GM19239 (cell line): ENCODE measurements at regions not wholly inside any gene's neighbourhood (a gene's known extent, or its start where the extent isn't known, plus 50 kb on each side); places are given as distances from the start of the nearest gene placed in this dataset.
"Not testable (repeated sequence)": the region's sequence is repeated elsewhere in the genome, so short reads cannot be mapped to it uniquely, and the experiment has no call there.

ENCODE experiments used
- DNase-seq: peaks from one replicate; pipeline ENCODE4 v3.0.0; 2011; ENCODE audit warnings: low spot score; ENCODE audit not compliant: insufficient read length
- FAIRE-seq: peaks from 2 replicates; lab custom pipeline; 2011; peaks lifted over from hg19 to GRCh38; lab: Jason Lieb, UNC

DNA sequence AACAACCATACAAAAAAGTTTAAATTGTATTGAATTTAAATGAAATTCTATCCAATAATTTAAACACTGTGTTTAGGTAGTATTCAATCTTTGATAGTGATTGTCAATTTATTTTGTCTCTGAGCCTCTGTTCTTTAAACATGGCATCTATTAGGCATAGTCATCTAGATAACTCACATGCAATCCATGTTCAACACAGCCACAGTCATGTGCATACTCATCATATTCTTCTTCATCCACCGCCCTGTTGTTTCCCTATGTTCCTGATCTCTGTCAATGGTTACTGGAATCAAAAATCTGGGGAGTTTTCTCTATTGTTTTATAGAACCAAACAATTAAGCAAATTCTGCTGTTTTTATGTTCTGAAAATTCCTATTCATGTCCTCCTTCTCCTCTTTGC, 521.1 kb upstream of the DAB2 start:
- DNase-seq: no peak
- FAIRE-seq: no peak

- DNase-seq: no peak
- no peak for FAIRE-seq
Observed at GRCh38 chr5:39943811-39944210, 519.0 kb upstream of the DAB2 start.

DNA sequence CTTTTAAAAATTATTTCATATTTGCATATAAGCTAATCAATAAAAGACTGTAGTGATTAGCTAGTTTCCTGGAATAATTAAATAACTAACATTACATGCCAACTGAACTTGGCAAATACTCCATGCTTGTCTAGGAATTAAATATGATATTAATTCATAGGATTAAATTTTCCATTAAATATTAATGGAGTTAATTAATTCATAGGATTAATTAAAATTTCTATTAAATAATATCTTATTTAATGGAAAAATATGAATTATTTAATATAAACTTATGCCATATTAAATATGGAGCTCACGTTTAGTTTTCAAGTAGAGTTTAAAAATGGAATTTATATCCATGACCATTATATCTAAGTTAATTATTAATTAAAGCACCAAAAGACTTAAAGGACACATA, 517.8 kb upstream of the DAB2 start:
- no peak for DNase-seq
- FAIRE-seq: no peak

DNA sequence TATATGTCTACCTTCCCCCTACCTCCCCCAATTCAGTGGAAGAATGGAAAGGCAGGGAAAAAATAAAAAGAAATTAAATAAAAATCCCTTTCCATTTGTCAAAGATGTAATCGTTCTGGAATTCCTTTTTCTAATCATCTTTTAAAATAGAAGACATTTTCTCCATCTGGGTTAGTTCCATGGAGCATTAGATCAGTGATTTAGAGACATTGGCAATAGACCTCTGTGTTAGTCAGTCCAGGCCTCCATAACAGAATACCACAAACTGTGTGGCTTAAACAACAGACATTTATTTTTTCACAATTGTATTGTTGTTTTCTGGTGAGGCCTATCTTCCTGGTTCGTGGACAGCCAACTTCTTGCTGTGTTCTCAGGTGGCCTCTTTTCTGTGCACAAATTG, 516.6 kb upstream of the DAB2 start:
- DNase-seq (no peak), FAIRE-seq (no peak)

DNA sequence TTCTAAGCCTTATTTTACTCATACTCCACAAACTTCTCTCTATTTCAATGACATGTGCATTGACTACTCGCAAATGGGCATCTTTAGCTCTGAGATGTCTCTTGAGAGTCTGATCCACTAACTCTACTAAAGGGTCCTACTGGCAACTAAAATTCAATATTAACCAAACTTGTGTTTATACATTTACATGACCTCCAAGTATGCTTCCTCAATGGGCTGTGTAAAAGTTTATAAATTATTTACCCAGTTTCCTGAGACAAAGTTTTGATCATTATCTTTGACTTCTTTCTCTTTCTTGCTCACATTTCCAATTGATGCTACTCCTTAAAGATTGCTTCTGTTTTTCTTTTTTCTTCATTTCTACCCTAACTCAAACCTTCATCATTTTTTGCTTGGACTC, 510.1 kb upstream of the DAB2 start:
- FAIRE-seq: no peak
- no peak for DNase-seq

DNA sequence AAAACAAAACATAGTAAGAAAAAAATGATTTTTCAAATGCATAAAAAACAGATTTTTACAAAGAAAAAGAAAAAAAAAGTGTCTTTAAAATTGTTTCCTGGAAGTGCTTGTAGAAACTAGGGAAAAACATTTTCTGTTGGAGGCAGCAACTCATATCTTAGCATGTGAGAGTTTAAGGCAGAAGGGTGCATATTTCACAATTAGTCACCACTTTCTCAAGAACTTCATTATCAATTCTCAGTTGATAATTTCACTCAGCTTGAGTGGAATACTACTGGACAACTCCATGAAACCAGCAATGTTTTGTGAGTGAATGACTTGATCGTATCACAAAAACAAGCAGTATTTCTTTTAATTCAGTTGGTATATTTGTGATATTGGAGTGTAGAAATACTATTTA, 508.3 kb upstream of the DAB2 start:
- no peak for DNase-seq
- FAIRE-seq: no peak

- DNase-seq (no peak), FAIRE-seq (no peak)
Observed at GRCh38 chr5:39928709-39929108, 503.9 kb upstream of the DAB2 start.

- no peak for FAIRE-seq
- DNase-seq: no peak
Observed at GRCh38 chr5:39919876-39920275, 495.1 kb upstream of the DAB2 start.

- no peak for FAIRE-seq
- no peak for DNase-seq
Observed at GRCh38 chr5:39912906-39913305, 488.1 kb upstream of the DAB2 start.

DNA sequence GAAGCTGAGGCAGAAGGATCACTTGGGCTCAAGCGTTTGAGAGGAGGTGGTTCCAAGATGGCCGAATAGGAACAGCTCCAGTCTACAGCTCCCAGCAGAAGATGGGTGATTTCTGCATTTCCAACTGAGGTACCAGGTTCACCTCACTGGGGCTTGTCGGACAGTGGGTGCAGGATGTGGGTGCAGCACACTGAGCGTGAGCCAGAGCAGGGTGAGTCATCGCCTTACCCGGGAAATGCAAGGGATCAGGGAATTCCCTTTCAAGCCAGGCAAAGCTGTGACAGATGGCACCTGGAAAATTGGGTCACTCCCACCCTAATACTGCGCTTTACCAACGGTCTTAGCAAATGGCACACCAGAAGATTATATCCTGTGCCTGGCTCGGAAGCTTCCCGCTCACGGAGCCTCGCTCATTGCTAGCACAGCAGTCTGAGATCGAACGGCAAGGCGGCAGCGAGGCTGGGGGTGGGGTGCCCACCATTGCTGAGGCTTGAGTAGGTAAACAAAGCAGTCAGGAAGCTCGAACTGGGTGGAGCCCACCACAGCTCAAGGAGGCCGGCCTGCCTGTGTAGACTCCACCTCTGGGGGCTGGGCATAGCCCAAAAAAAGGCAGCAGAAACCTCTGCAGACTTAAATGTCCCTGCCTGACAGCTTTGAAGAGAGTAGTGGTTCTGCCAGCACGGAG, 482.6 kb upstream of the DAB2 start:
- FAIRE-seq, DNase-seq: not testable (repeated sequence)

- DNase-seq (no peak), FAIRE-seq (no peak)
Observed at GRCh38 chr5:39906146-39906545, 481.4 kb upstream of the DAB2 start.

- FAIRE-seq (no peak), DNase-seq (no peak)
Observed at GRCh38 chr5:39905356-39905755, 480.6 kb upstream of the DAB2 start.

- DNase-seq (no peak), FAIRE-seq (no peak)
Observed at GRCh38 chr5:39902626-39903025, 477.8 kb upstream of the DAB2 start.

DNA sequence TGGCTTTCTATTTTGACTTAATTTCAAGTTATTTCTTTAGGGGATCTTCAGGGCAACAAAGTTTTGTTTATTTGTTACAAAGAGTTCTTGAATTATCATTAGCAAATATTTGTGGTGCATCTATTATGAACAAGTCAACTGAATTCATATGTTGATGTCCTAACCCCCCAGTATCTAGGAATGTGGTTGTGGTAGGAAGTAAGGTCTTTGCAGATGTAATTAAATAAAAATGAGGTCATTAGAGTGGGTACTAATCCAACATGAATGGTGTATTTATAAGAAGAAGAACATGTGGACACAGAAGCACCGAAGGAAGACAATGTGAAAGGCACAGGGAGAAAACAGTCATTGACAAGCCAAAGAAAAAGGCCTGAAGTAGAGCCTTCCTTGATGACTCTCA, 474.0 kb upstream of the DAB2 start:
- FAIRE-seq (no peak), DNase-seq (no peak)

- DNase-seq (no peak), FAIRE-seq (no peak)
Observed at GRCh38 chr5:39896706-39897105, 471.9 kb upstream of the DAB2 start.

GRCh38 chr5:39896104-39896503, 471.3 kb upstream of the DAB2 start:
- no peak for FAIRE-seq
- no peak for DNase-seq

DNA sequence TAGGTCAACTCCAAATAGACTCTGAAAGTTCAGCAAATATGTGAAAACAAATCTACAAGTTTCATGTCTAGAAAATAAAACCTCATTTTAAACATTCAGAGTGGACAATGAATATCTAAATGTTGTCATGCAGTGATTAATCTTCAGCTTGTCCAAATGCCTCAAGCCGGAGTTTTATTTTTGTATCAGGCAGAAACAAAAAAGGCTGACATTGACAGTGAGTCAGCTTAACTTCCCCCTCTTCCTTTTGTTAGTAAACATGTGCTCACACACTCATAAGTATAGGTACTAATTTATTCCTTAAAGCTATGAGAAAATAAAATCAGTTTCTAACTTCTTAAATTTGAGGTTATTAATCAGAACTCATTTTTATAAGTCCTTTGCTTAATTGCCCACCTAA, 467.9 kb upstream of the DAB2 start:
- FAIRE-seq: no peak
- DNase-seq: no peak

- FAIRE-seq: no peak
Observed at GRCh38 chr5:39891376-39891775, 466.6 kb upstream of the DAB2 start.

DNA sequence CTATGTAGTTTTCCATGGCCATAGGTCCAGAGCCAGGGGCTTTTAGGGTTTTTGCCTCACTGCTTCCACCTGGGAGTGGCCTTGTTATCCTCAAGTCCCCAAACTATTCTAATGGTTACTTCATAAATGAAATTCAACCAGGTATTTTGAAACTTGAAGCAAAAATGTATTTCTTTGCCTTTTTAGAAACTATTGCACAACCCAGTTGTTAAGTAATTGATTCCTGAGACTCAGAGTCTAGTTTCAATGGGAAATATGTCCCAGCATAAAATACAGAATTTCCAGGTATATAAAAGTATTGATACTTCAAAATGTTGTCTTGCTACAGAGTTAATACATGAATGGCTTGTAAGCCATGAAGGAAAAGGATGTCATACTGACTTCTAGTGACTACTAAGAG, 456.2 kb upstream of the DAB2 start:
- no peak for DNase-seq
- FAIRE-seq: no peak

More at GRCh38 chr5:39891376-39891775, 466.6 kb upstream of the DAB2 start:
- DNase-seq: no peak

- FAIRE-seq (no peak), DNase-seq (no peak)
Observed at GRCh38 chr5:39877479-39877878, 452.7 kb upstream of the DAB2 start.

GRCh38 chr5:39876146-39876545, 451.4 kb upstream of the DAB2 start:
- DNase-seq (no peak), FAIRE-seq (no peak)

DNA sequence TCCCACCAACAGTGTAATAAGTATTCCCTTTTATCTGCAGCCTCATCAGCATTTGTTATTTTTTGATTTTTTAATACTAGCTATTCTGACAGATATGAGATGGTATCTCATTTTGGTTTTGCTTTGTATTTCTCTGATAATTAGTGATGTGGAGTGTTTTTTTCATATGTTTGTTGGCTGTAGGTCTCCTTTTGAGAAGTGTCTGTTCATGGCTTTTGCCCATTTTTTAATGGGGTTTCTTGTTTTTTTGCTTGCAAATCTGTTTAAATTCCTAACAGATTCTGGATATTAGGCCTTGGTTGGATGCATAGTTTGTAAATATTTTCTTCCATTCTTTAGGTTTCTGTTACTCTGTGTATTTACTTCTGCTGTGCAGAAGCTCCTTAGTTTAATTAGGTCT, 445.4 kb upstream of the DAB2 start:
- DNase-seq: no peak
- no peak for FAIRE-seq

GRCh38 chr5:39869396-39869795, 444.6 kb upstream of the DAB2 start:
- FAIRE-seq: no peak

More at GRCh38 chr5:39869396-39869795, 444.6 kb upstream of the DAB2 start:
- no peak for DNase-seq
